SU-DHL-6 (cell line): ENCODE measurements at regions not wholly inside any gene's neighbourhood (a gene's known extent, or its start where the extent isn't known, plus 50 kb on each side); places are given as distances from the start of the nearest gene placed in this dataset.

Experiments used
- H2AFZ ChIP-seq: fragments of 200-600 bp; sonication (generic); 2 replicates; pipeline ENCODE4 v1.6.1; 2014; ENCODE audit warnings: low read depth, mild to moderate bottlenecking, moderate library complexity, mixed read lengths, antibody characterized with exemption, low read length; ENCODE audit not compliant: severe bottlenecking
- H3F3A ChIP-seq: fragments of 200-600 bp; shearing (Covaris generic); 2 replicates; pipeline ENCODE4 v1.6.0; 2016; ENCODE audit warnings: antibody characterized with exemption, mild to moderate bottlenecking; ENCODE audit not compliant: insufficient read depth
- H3K27ac ChIP-seq: fragments of 200-600 bp; sonication (generic); 2 replicates; pipeline ENCODE4 v1.5.1; 2016; ENCODE audit warnings: low read depth, mild to moderate bottlenecking, low read length, moderate library complexity, mixed read lengths
- H3K27me3 ChIP-seq: fragments of 200-600 bp; sonication (generic), shearing (Covaris generic); 2 replicates; pipeline ENCODE4 v1.6.0; 2014; ENCODE audit warnings: mild to moderate bottlenecking, low read length
- H3K36me3 ChIP-seq: fragments of 200-600 bp; sonication (generic); 2 replicates; pipeline ENCODE4 v1.6.1; 2014; ENCODE audit warnings: mild to moderate bottlenecking, low read length, mixed read lengths
- H3K4me2 ChIP-seq: fragments of 300-600, 200-600 bp; shearing (Covaris generic), sonication (generic); 2 replicates; pipeline ENCODE4 v1.6.0; 2014; ENCODE audit warnings: low read length, low read depth, mild to moderate bottlenecking; ENCODE audit not compliant: poor library complexity, severe bottlenecking
- H3K4me3 ChIP-seq: fragments of 200-600 bp; sonication (generic); 2 replicates; pipeline ENCODE4 v1.5.1; 2014; ENCODE audit warnings: antibody characterized with exemption, low read length, mild to moderate bottlenecking, mixed read lengths; ENCODE audit not compliant: insufficient read depth, poor library complexity, severe bottlenecking
- H3K79me2 ChIP-seq: fragments of 200-600 bp; sonication (generic); 2 replicates; pipeline ENCODE4 v1.6.1; 2014; ENCODE audit warnings: mild to moderate bottlenecking, low read length, moderate library complexity; ENCODE audit not compliant: insufficient read depth
- H3K9ac ChIP-seq: fragments of 200-600 bp; sonication (generic); 2 replicates; pipeline ENCODE4 v1.7.0; 2014; ENCODE audit warnings: mild to moderate bottlenecking, low read length
- H3K9me2 ChIP-seq: fragments of 200-600 bp; sonication (generic); replicated peaks from 2 replicates; pipeline ENCODE4 v1.6.1; 2014; ENCODE audit warnings: low read length; ENCODE audit not compliant: insufficient read depth
- H3K9me3 ChIP-seq: fragments of 200-600 bp; sonication (generic); 2 replicates; pipeline ENCODE4 v1.6.1; 2014; ENCODE audit warnings: low read length, mixed read lengths; ENCODE audit not compliant: insufficient read depth
- H4K20me1 ChIP-seq: fragments of 200-600 bp; sonication (generic); 2 replicates; pipeline ENCODE4 v1.6.1; 2014; ENCODE audit warnings: low read depth, mild to moderate bottlenecking, antibody characterized with exemption, low read length, moderate library complexity, mixed read lengths
- CTCF ChIP-seq: fragments of 200-600 bp; sonication (generic); IDR thresholded peaks from one replicate; pipeline ENCODE4 v1.5.1; 2017; ENCODE audit warnings: antibody characterized with exemption, mild to moderate bottlenecking, low read length, moderate library complexity; ENCODE audit not compliant: insufficient read depth, poor library complexity, severe bottlenecking
- EZH2phosphoT487 ChIP-seq: fragments of 200-600 bp; sonication (generic), shearing (Covaris generic); conservative IDR thresholded peaks from 2 replicates; pipeline ENCODE4 v1.6.1; 2018; ENCODE audit warnings: mild to moderate bottlenecking, antibody characterized with exemption, low read length, moderate library complexity, mixed read lengths

GRCh38 chr14:104321088-104321801 is 182.9 kb downstream of the KIF26A start:
- H3K36me3 ChIP-seq, result no peaks in the 10 kb centered on the region
- H3K9ac ChIP-seq, result no peak overlapping the region
- H3K9me3 ChIP-seq, result no peaks in the 10 kb centered on the region
- no peaks in the 10 kb centered on the region for H4K20me1 ChIP-seq
- no peaks in the 10 kb centered on the region for H3F3A ChIP-seq
- H3K4me2 ChIP-seq, result no peak overlapping the region
- H3K27ac ChIP-seq, result no peak overlapping the region
- H2AFZ ChIP-seq, result no peak overlapping the region
- H3K9me2 ChIP-seq, result no peaks in the 10 kb centered on the region
- no peaks in the 10 kb centered on the region for H3K27me3 ChIP-seq
- H3K4me3 ChIP-seq, result no peak overlapping the region
- H3K79me2 ChIP-seq, result no peaks in the 10 kb centered on the region
- no peak for TF ChIP-seq CTCF
- TF ChIP-seq EZH2phosphoT487, result no peak

- Histone ChIP-seq H2AFZ (no peak overlapping the region), H3K27me3 (no peaks in the 10 kb centered on the region), H3K9me2 (no peaks in the 10 kb centered on the region), H3K27ac (no peak overlapping the region), H3K9me3 (no peaks in the 10 kb centered on the region), H3K79me2 (no peaks in the 10 kb centered on the region), H3F3A (no peaks in the 10 kb centered on the region), H3K4me2 (no peak overlapping the region), H3K36me3 (no peaks in the 10 kb centered on the region), H3K9ac (no peak overlapping the region), H4K20me1 (no peaks in the 10 kb centered on the region), H3K4me3 (no peak overlapping the region)
- TF ChIP-seq EZH2phosphoT487, result no peak
- TF ChIP-seq CTCF, result no peak
These were observed 183.4 kb downstream of the KIF26A start for GRCh38 chr14:104321802-104322130.

DNA sequence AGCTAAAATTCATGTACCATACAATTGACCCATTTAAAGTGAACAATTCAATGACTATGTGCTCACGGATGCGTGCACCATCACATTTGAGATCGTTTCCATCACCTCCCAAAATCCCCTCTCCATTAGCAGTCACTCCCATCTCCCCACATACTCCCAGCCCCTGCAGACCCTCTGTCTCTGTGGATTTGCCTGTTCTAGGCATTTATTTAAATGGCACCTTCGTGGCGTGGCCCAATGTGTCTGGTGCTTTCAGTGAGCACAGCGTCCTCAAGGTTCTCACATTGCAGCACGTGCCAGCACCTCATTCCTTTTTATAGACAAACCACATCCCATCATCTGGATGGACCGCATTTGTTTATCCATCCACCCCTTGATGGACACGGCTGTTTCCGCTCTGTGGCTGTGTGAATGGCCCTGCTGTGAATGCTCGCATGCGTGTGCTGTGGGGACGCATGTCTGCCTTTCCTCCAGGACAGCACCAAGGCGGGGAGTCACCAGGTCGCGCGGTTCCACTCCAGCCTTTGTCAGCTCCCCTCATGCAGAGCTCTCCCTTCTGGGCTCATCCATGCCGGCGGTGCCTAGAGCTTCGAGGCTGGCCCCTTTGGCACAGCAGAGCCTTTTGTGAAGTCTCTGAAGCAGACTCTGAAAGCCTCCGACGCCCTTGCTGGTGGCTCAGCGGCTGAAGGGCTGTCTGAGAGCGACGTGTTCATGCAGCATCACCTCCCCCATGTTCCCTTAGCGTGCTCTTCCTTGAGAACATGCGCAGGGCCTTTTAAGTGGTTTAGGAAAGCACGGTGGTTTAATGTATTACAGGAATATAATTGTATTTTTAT is 184.4 kb downstream of the KIF26A start:
- Histone ChIP-seq H3K79me2 (no peaks in the 10 kb centered on the region), H3K27ac (no peak overlapping the region), H3K36me3 (no peaks in the 10 kb centered on the region), H4K20me1 (no peaks in the 10 kb centered on the region), H2AFZ (no peak overlapping the region), H3K27me3 (no peaks in the 10 kb centered on the region), H3K9me2 (no peaks in the 10 kb centered on the region), H3K4me2 (no peak overlapping the region), H3K9ac (no peak overlapping the region), H3K4me3 (no peak overlapping the region), H3F3A (no peaks in the 10 kb centered on the region), H3K9me3 (no peaks in the 10 kb centered on the region)
- TF ChIP-seq EZH2phosphoT487, result no peak
- TF ChIP-seq CTCF, result no peak
